GM21381 (cell line): ENCODE measurements at regions not wholly inside any gene's neighbourhood (a gene's known extent, or its start where the extent isn't known, plus 50 kb on each side); places are given as distances from the start of the nearest gene placed in this dataset.
"Not testable (repeated sequence)": the region's sequence is repeated elsewhere in the genome, so short reads cannot be mapped to it uniquely, and the experiment has no call there.

ENCODE experiments used
- ATAC-seq: cut with Tn5 transposase; IDR thresholded peaks from one replicate; pipeline ENCODE4 v1.9.1; 2021; ENCODE audit warnings: mild to moderate bottlenecking, moderate library complexity; ENCODE audit not compliant: unreplicated experiment

GRCh38 chr5:130616161-130616560 lies 548.9 kb downstream of the HINT1 start:
- no peak for ATAC-seq

GRCh38 chr5:130605234-130605633 lies 559.8 kb downstream of the HINT1 start:
- ATAC-seq, result no peak

- not testable (repeated sequence) for ATAC-seq
Measured at GRCh38 chr5:130596647-130597046, 568.4 kb downstream of the HINT1 start.

- ATAC-seq, result no peak
Measured at GRCh38 chr5:130580264-130580663, 584.8 kb downstream of the HINT1 start.

GRCh38 chr5:130578354-130578753 lies 586.7 kb downstream of the HINT1 start:
- ATAC-seq, result no peak

- no peak for ATAC-seq
Measured at GRCh38 chr5:130571076-130571475, 594.0 kb downstream of the HINT1 start.

- no peak for ATAC-seq
Measured at GRCh38 chr5:130568791-130569190, 596.3 kb downstream of the HINT1 start.

- ATAC-seq, result no peak
Measured at GRCh38 chr5:130555429-130555828, 609.6 kb downstream of the HINT1 start.

GRCh38 chr5:130550562-130550928 lies 614.5 kb downstream of the HINT1 start:
- no peak for ATAC-seq

GRCh38 chr5:130549884-130550561 lies 615.0 kb downstream of the HINT1 start:
- no peak for ATAC-seq

- ATAC-seq, result no peak
Measured at GRCh38 chr5:130546211-130546610, 618.8 kb downstream of the HINT1 start.

GRCh38 chr5:130545291-130545690 lies 619.8 kb downstream of the HINT1 start:
- ATAC-seq, result no peak

GRCh38 chr5:130541617-130542221 lies 623.3 kb downstream of the HINT1 start:
- ATAC-seq, result peak; percentile 61

GRCh38 chr5:130536691-130537090 lies 628.4 kb downstream of the HINT1 start:
- ATAC-seq, result no peak

GRCh38 chr5:130532786-130533185 lies 628.5 kb downstream of the CHSY3 start:
- no peak for ATAC-seq

GRCh38 chr5:130529511-130530485 lies 625.5 kb downstream of the CHSY3 start:
- no peak for ATAC-seq

GRCh38 chr5:130529111-130529510 lies 624.8 kb downstream of the CHSY3 start:
- ATAC-seq, result no peak

- ATAC-seq, result no peak
Measured at GRCh38 chr5:130528474-130528873, 624.2 kb downstream of the CHSY3 start.

GRCh38 chr5:130526708-130527107 lies 622.4 kb downstream of the CHSY3 start:
- ATAC-seq, result no peak

- no peak for ATAC-seq
Measured at GRCh38 chr5:130520211-130520610, 615.9 kb downstream of the CHSY3 start.

GRCh38 chr5:130514984-130515690 lies 610.9 kb downstream of the CHSY3 start:
- no peak for ATAC-seq
